ENCODE measurements at regions not wholly inside any gene's neighbourhood (a gene's known extent, or its start where the extent isn't known, plus 50 kb on each side); places are given as distances from the start of the nearest gene placed in this dataset.

DNA sequence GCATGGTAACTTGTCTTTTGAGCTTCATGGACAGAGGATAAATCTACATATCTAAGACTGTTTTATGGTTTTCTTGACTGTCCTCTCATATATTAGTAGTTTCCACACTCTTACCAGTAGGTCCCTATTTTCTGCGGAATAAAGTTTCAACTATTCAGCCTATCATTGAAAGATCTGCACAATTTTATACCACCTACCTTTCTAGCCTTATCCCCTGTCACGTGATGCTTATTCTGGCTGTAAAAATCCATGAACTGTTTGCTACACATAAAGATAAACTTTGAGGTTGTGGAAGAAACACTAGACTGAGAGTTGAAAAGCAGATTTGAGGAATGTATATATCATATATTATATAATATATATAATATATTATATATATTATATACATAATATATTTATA, 423.8 kb downstream of the TENT5A start:
- TF ChIP-seq, protein P1, sequence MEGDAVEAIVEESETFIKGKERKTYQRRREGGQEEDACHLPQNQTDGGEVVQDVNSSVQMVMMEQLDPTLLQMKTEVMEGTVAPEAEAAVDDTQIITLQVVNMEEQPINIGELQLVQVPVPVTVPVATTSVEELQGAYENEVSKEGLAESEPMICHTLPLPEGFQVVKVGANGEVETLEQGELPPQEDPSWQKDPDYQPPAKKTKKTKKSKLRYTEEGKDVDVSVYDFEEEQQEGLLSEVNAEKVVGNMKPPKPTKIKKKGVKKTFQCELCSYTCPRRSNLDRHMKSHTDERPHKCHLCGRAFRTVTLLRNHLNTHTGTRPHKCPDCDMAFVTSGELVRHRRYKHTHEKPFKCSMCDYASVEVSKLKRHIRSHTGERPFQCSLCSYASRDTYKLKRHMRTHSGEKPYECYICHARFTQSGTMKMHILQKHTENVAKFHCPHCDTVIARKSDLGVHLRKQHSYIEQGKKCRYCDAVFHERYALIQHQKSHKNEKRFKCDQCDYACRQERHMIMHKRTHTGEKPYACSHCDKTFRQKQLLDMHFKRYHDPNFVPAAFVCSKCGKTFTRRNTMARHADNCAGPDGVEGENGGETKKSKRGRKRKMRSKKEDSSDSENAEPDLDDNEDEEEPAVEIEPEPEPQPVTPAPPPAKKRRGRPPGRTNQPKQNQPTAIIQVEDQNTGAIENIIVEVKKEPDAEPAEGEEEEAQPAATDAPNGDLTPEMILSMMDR (IDR thresholded peaks at IDR 0.05) = no peak
- no peak for TF ChIP-seq ZFX (IDR thresholded peaks at IDR 0.05; ENCODE audit: borderline replicate concordance)

Data from 22Rv1 (cell line).